Testis (tissue), 2 donors: ENCODE measurements at regions not wholly inside any gene's neighbourhood (a gene's known extent, or its start where the extent isn't known, plus 50 kb on each side); places are given as distances from the start of the nearest gene placed in this dataset.

Experiments
- POLR2A ChIP-seq: fragments of 450-650 bp; IDR thresholded peaks from one replicate; pipeline ENCODE4 v1.6.1; 2017; ENCODE audit warnings: antibody characterized with exemption, mild to moderate bottlenecking, moderate library complexity
- TF ChIP-seq, protein P1 (sequence below), 3 experiments: fragments of 450-650 bp in 2 of 3; fragments of 200-600 bp in 1 of 3; sonication (generic) in 1 of 3; IDR thresholded peaks; one replicate each; pipeline ENCODE4 v1.5.1; 2016 to 2019; ENCODE audit warnings: antibody characterized with exemption in 3 of 3, mild to moderate bottlenecking in 2 of 3, moderate library complexity in 1 of 3

DNA sequence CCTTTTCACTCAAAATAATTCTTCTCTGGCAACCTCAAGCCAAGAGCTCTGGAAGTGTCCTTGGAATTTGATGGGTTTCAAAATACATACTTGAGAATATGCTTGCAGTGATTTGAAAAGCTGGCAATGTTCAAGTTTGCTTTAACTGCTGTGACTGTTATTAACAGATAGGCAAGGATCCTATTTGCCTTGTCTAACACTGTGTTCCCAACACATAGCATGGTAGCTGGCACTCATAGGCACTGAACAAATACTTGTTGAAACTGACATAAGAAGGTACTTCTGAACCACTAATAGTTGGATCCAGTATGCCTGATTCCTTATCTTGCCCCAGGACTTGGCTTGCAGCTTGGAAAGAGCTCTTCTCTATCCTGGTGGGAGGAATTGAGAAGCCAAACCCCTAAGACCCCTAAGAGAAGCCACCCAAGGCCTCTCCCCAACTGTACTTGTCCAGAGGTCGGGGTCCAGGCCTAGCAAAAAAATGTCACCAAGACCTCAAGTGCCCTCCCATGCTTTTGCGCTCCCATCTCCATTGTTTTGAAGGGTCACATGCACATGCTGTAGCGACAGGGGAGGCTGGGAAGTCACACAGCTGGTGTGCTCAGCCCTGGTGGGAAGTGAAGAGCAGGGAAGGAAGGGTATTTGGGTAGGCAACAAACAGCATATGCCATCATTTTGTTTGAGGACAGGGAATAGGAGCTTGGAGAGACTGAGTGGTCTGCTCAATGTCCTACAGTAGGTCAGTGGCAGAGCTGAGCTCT lies 118.4 kb upstream of the HAAO start:
- TF ChIP-seq, protein P1, sequence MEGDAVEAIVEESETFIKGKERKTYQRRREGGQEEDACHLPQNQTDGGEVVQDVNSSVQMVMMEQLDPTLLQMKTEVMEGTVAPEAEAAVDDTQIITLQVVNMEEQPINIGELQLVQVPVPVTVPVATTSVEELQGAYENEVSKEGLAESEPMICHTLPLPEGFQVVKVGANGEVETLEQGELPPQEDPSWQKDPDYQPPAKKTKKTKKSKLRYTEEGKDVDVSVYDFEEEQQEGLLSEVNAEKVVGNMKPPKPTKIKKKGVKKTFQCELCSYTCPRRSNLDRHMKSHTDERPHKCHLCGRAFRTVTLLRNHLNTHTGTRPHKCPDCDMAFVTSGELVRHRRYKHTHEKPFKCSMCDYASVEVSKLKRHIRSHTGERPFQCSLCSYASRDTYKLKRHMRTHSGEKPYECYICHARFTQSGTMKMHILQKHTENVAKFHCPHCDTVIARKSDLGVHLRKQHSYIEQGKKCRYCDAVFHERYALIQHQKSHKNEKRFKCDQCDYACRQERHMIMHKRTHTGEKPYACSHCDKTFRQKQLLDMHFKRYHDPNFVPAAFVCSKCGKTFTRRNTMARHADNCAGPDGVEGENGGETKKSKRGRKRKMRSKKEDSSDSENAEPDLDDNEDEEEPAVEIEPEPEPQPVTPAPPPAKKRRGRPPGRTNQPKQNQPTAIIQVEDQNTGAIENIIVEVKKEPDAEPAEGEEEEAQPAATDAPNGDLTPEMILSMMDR (IDR thresholded peaks at IDR 0.05), result no peak
- TF ChIP-seq POLR2A, result no peak
